Smooth muscle cell (in vitro differentiated cells): ENCODE measurements at regions not wholly inside any gene's neighbourhood (a gene's known extent, or its start where the extent isn't known, plus 50 kb on each side); places are given as distances from the start of the nearest gene placed in this dataset.

ENCODE experiments used
- DNase-seq: peaks from one replicate; lab custom pipeline; 2025; ENCODE audit not compliant: unreplicated experiment; lab: John Stamatoyannopoulos, UW
- H2AFZ ChIP-seq: fragments of 200-600 bp; sonication (generic); 2 replicates; pipeline ENCODE4 v1.6.0; 2016; ENCODE audit warnings: antibody characterized with exemption, low read depth, mild to moderate bottlenecking
- H3F3A ChIP-seq: fragments of 200-600 bp; sonication (generic); 2 replicates; pipeline ENCODE4 v1.6.0; 2017; ENCODE audit warnings: antibody characterized with exemption, low read depth
- H3K27ac ChIP-seq: fragments of 200-600 bp; sonication (generic); 2 replicates; pipeline ENCODE4 v1.5.1; 2016; ENCODE audit warnings: low read depth, mild to moderate bottlenecking
- H3K27me3 ChIP-seq: fragments of 200-600 bp; sonication (generic); 2 replicates; pipeline ENCODE4 v1.6.1; 2016; ENCODE audit warnings: low read depth, mild to moderate bottlenecking
- H3K36me3 ChIP-seq: fragments of 200-600 bp; sonication (generic); 2 replicates; pipeline ENCODE4 v1.5.1; 2016; ENCODE audit warnings: low read depth
- H3K4me1 ChIP-seq: fragments of 200-600 bp; sonication (generic); 2 replicates; pipeline ENCODE4 v1.5.1; 2016; ENCODE audit warnings: low read depth
- H3K4me2 ChIP-seq: fragments of 200-600 bp; sonication (generic); 2 replicates; pipeline ENCODE4 v1.6.0; 2016; ENCODE audit warnings: mild to moderate bottlenecking
- H3K4me3 ChIP-seq: fragments of 200-600 bp; sonication (generic); 2 replicates; pipeline ENCODE4 v1.5.1; 2016; ENCODE audit warnings: mild to moderate bottlenecking
- H3K79me2 ChIP-seq: fragments of 200-600 bp; sonication (generic); 2 replicates; pipeline ENCODE4 v1.6.0; 2016; ENCODE audit warnings: low read depth, mild to moderate bottlenecking
- H3K9ac ChIP-seq: fragments of 200-600 bp; sonication (generic); 2 replicates; pipeline ENCODE4 v1.6.0; 2016; ENCODE audit warnings: low read depth
- H3K9me3 ChIP-seq: fragments of 200-600 bp; sonication (generic); replicated peaks from 2 replicates; pipeline ENCODE4 v1.5.1; 2016; ENCODE audit warnings: low read depth
- H4K20me1 ChIP-seq: fragments of 200-600 bp; sonication (generic); 2 replicates; pipeline ENCODE4 v1.6.0; 2016; ENCODE audit warnings: low read depth
- CTCF ChIP-seq: fragments of 200-600 bp; sonication (generic); IDR thresholded peaks from 2 replicates; pipeline ENCODE4 v1.5.1; 2017; ENCODE audit warnings: borderline replicate concordance, mild to moderate bottlenecking, antibody characterized with exemption; ENCODE audit not compliant: insufficient read depth, poor library complexity, severe bottlenecking
- WGBS: methylation state at CpG from one replicate; pipeline ENCODE4 v1.1.7; 2016; ENCODE audit warnings: low lambda C conversion rate; 5-methylcytosine and 5-hydroxymethylcytosine counted together

- Histone ChIP-seq H3K27ac (no peak overlapping the region), H3K9ac (no peak overlapping the region), H3K4me1 (no peaks in the 10 kb centered on the region), H3K4me3 (no peak overlapping the region), H3K4me2 (no peak overlapping the region), H4K20me1 (no peaks in the 10 kb centered on the region), H3F3A (peaks cover 6% of the 10 kb centered on the region), H3K79me2 (no peaks in the 10 kb centered on the region), H3K36me3 (no peaks in the 10 kb centered on the region), H3K27me3 (no peaks in the 10 kb centered on the region), H3K9me3 (no peaks in the 10 kb centered on the region), H2AFZ (no peak overlapping the region)
- 91% methylated on average over 3 of the region's 3 CpGs for WGBS
- DNase-seq: no peak
- TF ChIP-seq CTCF: peak; percentile 67
Observed at GRCh38 chr16:88287219-88287618, 95.5 kb upstream of the ZNF469 start.

- H4K20me1 ChIP-seq: no peaks in the 10 kb centered on the region
- H3K27me3 ChIP-seq: no peaks in the 10 kb centered on the region
- H3K9ac ChIP-seq: no peak overlapping the region
- H3K9me3 ChIP-seq: no peaks in the 10 kb centered on the region
- no peak overlapping the region for H2AFZ ChIP-seq
- no peak overlapping the region for H3K4me2 ChIP-seq
- no peak overlapping the region for H3K4me3 ChIP-seq
- H3K36me3 ChIP-seq: no peaks in the 10 kb centered on the region
- peaks cover 4% of the 10 kb centered on the region for H3F3A ChIP-seq
- TF ChIP-seq CTCF: no peak
- no peaks in the 10 kb centered on the region for H3K4me1 ChIP-seq
- DNase-seq: no peak
- no peak overlapping the region for H3K27ac ChIP-seq
- WGBS: 93% methylated on average over 3 of the region's 3 CpGs
- no peaks in the 10 kb centered on the region for H3K79me2 ChIP-seq
Observed at GRCh38 chr16:88288303-88288702, 94.5 kb upstream of the ZNF469 start.

GRCh38 chr16:88289001-88289400 is 93.8 kb upstream of the ZNF469 start:
- H3K79me2 ChIP-seq: no peaks in the 10 kb centered on the region
- no peaks in the 10 kb centered on the region for H3K27me3 ChIP-seq
- no peaks in the 10 kb centered on the region for H3K4me1 ChIP-seq
- H4K20me1 ChIP-seq: no peaks in the 10 kb centered on the region
- H3F3A ChIP-seq: peaks cover 4% of the 10 kb centered on the region
- H2AFZ ChIP-seq: no peak overlapping the region
- no peak for TF ChIP-seq CTCF
- no peak overlapping the region for H3K4me2 ChIP-seq
- no peaks in the 10 kb centered on the region for H3K9me3 ChIP-seq
- H3K9ac ChIP-seq: no peak overlapping the region
- H3K36me3 ChIP-seq: no peaks in the 10 kb centered on the region
- peak overlapping the region; percentile 69 for H3K27ac ChIP-seq
- WGBS: 91% methylated on average over 3 of the region's 3 CpGs
- no peak overlapping the region for H3K4me3 ChIP-seq
- DNase-seq: no peak

GRCh38 chr16:88289561-88289960 is 93.2 kb upstream of the ZNF469 start:
- Histone ChIP-seq H3K4me2 (peak overlapping the region; percentile 40), H3K36me3 (no peaks in the 10 kb centered on the region), H2AFZ (no peak overlapping the region), H3F3A (peaks cover 4% of the 10 kb centered on the region), H3K79me2 (no peaks in the 10 kb centered on the region), H3K4me1 (no peaks in the 10 kb centered on the region), H4K20me1 (no peaks in the 10 kb centered on the region), H3K27me3 (no peaks in the 10 kb centered on the region), H3K9me3 (no peaks in the 10 kb centered on the region), H3K9ac (no peak overlapping the region), H3K4me3 (no peak overlapping the region), H3K27ac (peak overlapping the region; percentile 69)
- DNase-seq: no peak
- TF ChIP-seq CTCF: no peak
- WGBS: 38% methylated on average over 5 of the region's 5 CpGs
